IPS DF 6.9 (cell line): ENCODE measurements at regions not wholly inside any gene's neighbourhood (a gene's known extent, or its start where the extent isn't known, plus 50 kb on each side); places are given as distances from the start of the nearest gene placed in this dataset.

ENCODE experiments used
- DNase-seq: peaks from one replicate; pipeline ENCODE4 v3.0.0-alpha.2; 2013; ENCODE audit warnings: low read depth, low spot score
- H3K27ac ChIP-seq: one replicate; pipeline ENCODE4 v1.5.1; 2013; ENCODE audit warnings: low read length, control low read depth
- H3K27me3 ChIP-seq: 2 replicates; pipeline ENCODE4 v1.6.1; 2013; ENCODE audit warnings: mild to moderate bottlenecking, low read length; ENCODE audit not compliant: control insufficient read depth, insufficient read depth
- H3K36me3 ChIP-seq: 2 replicates; pipeline ENCODE4 v1.6.1; 2013; ENCODE audit warnings: low read length; ENCODE audit not compliant: control insufficient read depth, insufficient read depth
- H3K4me1 ChIP-seq: 2 replicates; pipeline ENCODE4 v1.6.1; 2013; ENCODE audit warnings: low read length; ENCODE audit not compliant: control insufficient read depth, insufficient read depth
- H3K4me3 ChIP-seq: 2 replicates; pipeline ENCODE4 v1.5.1; 2013; ENCODE audit warnings: mild to moderate bottlenecking, low read length
- H3K9me3 ChIP-seq: 2 replicates; pipeline ENCODE4 v1.6.1; 2013; ENCODE audit warnings: low read length, inconsistent platforms; ENCODE audit not compliant: control insufficient read depth, insufficient read depth
- WGBS: extraction: QIAGEN DNeasy Blood & Tissue Kit; methylation state at CpG from one replicate; pipeline ENCODE4 v1.1.7; 2013; ENCODE audit warnings: mixed read lengths, missing lambda C conversion rate; ENCODE audit not compliant: insufficient read length, insufficient coverage; 5-methylcytosine and 5-hydroxymethylcytosine counted together

- no peaks in the 10 kb centered on the region for H3K27me3 ChIP-seq
- no peak overlapping the region for H3K27ac ChIP-seq
- H3K9me3 ChIP-seq = no peaks in the 10 kb centered on the region
- no CpG with 5 or more reads among the region's 2 CpGs for WGBS
- DNase-seq = no peak
- no peak overlapping the region for H3K4me3 ChIP-seq
- H3K4me1 ChIP-seq = no peaks in the 10 kb centered on the region
- H3K36me3 ChIP-seq = no peaks in the 10 kb centered on the region
Measured at GRCh38 chr2:164189851-164190250, 431.4 kb downstream of the GRB14 start.

DNA sequence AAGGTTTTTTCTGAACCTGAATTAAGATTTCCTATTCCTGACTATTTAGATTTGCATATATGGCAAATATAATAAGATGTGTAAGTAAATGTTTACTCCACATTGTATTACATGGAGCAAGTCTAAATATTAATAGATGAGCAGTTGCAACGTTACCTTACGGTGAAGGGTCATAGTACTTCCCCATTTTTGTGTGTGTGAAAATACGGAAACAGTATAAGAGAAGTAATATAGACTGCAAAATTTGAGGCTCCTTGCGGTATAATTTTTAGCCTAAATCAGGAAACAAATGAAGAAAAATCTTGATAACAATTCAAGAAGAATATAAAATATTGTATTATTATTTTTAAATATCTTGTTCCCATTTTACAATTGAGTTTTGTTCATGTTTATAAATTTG is 434.2 kb downstream of the GRB14 start:
- no CpG with 5 or more reads among the region's 4 CpGs for whole genome bisulfite sequencing
- no peak for DNase-seq

DNA sequence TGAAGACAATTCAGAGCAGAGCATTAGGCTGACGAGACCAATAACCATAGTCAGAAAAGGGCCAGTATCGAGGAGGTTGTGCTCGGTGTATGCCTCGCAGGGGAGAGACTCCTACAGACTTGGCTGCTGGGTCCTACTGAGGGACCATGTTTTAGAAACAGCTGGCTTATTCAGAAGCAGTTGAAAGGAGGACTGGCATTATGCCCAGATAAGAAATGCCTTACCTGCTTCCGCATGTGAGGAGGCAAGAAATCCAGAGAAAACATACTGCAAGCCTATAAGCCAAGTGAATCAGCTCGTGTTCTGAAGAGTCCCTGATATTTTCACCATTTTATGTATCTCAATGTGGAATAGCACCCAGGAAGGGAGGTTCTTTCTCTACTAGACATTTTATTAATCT is 434.7 kb downstream of the GRB14 start:
- no peak for DNase-seq
- Histone ChIP-seq H3K4me3 (no peak overlapping the region), H3K27ac (no peak overlapping the region), H3K9me3 (no peaks in the 10 kb centered on the region), H3K27me3 (no peaks in the 10 kb centered on the region), H3K4me1 (no peaks in the 10 kb centered on the region), H3K36me3 (no peaks in the 10 kb centered on the region)
- WGBS = no CpG with 5 or more reads among the region's 6 CpGs

More for the DNA sequence above, 434.2 kb downstream of the GRB14 start:
- Histone ChIP-seq H3K4me1 (no peaks in the 10 kb centered on the region), H3K27ac (no peak overlapping the region), H3K27me3 (no peaks in the 10 kb centered on the region), H3K4me3 (no peak overlapping the region), H3K36me3 (no peaks in the 10 kb centered on the region), H3K9me3 (no peaks in the 10 kb centered on the region)

GRCh38 chr2:164182116-164182627 is 439.1 kb downstream of the GRB14 start:
- Histone ChIP-seq H3K36me3 (no peaks in the 10 kb centered on the region), H3K27me3 (no peaks in the 10 kb centered on the region), H3K4me3 (no peak overlapping the region), H3K4me1 (no peaks in the 10 kb centered on the region), H3K9me3 (no peaks in the 10 kb centered on the region), H3K27ac (no peak overlapping the region)
- no CpG with 5 or more reads among the region's 5 CpGs for WGBS
- DNase-seq = no peak

- no peak overlapping the region for H3K27ac ChIP-seq
- no peaks in the 10 kb centered on the region for H3K36me3 ChIP-seq
- H3K9me3 ChIP-seq = no peaks in the 10 kb centered on the region
- no peaks in the 10 kb centered on the region for H3K4me1 ChIP-seq
- no peak overlapping the region for H3K4me3 ChIP-seq
- WGBS = no CpG with 5 or more reads among the region's 3 CpGs
- H3K27me3 ChIP-seq = no peaks in the 10 kb centered on the region
- no peak for DNase-seq
Measured at GRCh38 chr2:164178835-164179465, 442.3 kb downstream of the GRB14 start.

DNA sequence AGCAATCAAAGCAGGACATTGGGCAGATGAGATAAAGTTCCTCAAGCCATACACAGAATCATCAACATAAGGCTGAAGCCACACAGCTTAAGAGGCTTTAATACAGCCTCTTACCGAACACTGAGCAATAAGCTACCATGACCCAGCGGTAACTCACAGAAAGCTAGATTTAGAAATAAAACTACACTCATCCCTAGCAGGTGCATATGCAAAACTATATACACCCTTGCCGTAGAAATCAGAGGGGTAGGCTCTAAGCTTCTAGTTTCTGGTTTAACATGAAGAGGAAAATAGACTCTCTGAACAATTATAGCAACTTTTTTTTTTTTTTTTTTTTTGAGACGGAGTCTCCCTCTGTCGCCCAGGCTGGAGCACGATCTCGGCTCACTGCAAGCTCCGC is 428.8 kb upstream of the FIGN start:
- H3K4me1 ChIP-seq = no peaks in the 10 kb centered on the region

DNA sequence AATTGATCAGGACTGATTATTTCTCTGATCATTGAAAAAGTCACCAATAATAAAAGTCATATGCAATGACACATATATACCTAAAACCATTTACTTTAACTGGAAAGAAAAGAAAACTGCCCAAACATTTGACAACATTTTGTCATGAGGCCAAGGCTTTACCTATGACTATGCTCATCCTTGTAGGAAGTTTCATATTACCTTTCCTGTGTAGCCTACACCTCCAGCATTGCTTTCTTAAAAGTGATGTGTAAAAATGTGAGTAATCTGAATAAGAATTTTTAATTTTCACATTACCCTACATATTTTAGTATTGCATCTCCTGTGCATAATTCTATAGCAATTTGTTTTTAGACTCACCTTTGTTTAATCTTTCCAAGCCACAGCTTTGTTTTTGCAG is 419.8 kb upstream of the FIGN start:
- no peak for DNase-seq
- Histone ChIP-seq H3K27me3 (no peaks in the 10 kb centered on the region), H3K36me3 (no peaks in the 10 kb centered on the region), H3K4me3 (no peak overlapping the region), H3K4me1 (no peaks in the 10 kb centered on the region), H3K9me3 (no peaks in the 10 kb centered on the region), H3K27ac (no peak overlapping the region)

More for the DNA sequence above, 428.8 kb upstream of the FIGN start:
- no peaks in the 10 kb centered on the region for H3K36me3 ChIP-seq
- WGBS = no CpG with 5 or more reads among the region's 8 CpGs
- no peak overlapping the region for H3K4me3 ChIP-seq
- H3K27ac ChIP-seq = no peak overlapping the region
- H3K27me3 ChIP-seq = no peaks in the 10 kb centered on the region
- no peaks in the 10 kb centered on the region for H3K9me3 ChIP-seq
- no peak for DNase-seq

DNA sequence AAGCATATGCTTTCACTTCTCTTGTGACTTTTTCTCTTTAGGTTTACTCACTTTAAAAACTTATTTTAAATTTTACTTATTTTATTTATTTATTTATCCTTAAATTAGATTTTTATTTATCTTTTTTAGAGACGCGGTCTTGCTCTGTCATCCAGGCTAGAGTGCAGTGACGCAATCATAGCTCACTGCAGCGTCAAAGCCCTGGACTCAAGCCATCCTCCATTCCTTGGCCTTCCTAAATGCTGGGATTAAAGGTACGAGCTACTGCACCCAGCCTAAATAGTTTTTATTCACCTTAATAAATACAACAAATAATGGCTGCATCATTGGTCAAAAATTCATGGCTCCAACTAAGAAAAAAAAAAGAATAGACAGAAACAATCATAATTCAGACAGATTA is 415.7 kb upstream of the FIGN start:
- H3K36me3 ChIP-seq = no peaks in the 10 kb centered on the region
- H3K9me3 ChIP-seq = no peaks in the 10 kb centered on the region
- H3K4me3 ChIP-seq = no peak overlapping the region
- DNase-seq = no peak
- no peaks in the 10 kb centered on the region for H3K27me3 ChIP-seq
- no CpG with 5 or more reads among the region's 5 CpGs for WGBS
- H3K27ac ChIP-seq = no peak overlapping the region
- H3K4me1 ChIP-seq = no peaks in the 10 kb centered on the region

DNA sequence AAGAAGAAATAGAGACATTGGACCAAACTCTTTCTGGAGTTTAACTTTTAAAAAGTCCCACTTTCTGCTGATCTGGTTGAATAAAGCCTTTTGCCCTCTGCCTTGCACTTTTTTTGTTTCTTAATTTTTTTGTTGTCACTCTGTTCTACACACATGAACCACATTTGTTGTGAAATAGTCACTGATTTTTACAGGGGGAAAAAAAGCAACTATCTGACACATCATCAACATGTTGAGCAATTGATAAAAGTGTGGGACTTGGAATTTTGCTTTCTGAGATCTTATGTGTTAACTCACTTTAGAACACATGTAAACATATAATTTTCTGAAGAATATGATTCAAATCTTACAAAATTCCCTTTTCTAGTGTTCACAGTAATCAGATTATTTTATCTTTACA is 414.8 kb upstream of the FIGN start:
- Histone ChIP-seq H3K27ac (no peak overlapping the region), H3K27me3 (no peaks in the 10 kb centered on the region), H3K9me3 (no peaks in the 10 kb centered on the region), H3K36me3 (no peaks in the 10 kb centered on the region), H3K4me1 (no peaks in the 10 kb centered on the region), H3K4me3 (no peak overlapping the region)
- no peak for DNase-seq

DNA sequence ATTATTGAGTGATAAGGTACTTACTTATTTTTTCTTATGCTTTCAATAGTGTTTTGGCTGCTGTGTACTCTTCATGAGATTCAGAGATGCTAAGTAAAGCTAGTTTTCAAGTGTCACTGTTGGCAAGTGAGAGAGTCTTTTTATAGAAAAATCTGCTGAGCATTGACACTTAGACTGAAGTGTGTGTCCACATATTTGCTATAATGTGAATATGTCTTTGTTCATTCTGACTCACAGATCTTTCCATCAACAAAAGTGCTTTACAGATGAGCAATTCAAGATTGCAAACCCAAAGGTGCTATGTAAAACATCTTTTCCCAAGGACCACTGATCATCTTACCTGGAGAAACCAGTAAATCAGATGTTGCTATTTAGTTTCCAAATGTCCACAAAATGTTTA is 410.6 kb upstream of the FIGN start:
- Histone ChIP-seq H3K4me1 (no peaks in the 10 kb centered on the region), H3K4me3 (no peak overlapping the region), H3K27ac (no peak overlapping the region), H3K36me3 (no peaks in the 10 kb centered on the region), H3K27me3 (no peaks in the 10 kb centered on the region), H3K9me3 (no peaks in the 10 kb centered on the region)
- no peak for DNase-seq

DNA sequence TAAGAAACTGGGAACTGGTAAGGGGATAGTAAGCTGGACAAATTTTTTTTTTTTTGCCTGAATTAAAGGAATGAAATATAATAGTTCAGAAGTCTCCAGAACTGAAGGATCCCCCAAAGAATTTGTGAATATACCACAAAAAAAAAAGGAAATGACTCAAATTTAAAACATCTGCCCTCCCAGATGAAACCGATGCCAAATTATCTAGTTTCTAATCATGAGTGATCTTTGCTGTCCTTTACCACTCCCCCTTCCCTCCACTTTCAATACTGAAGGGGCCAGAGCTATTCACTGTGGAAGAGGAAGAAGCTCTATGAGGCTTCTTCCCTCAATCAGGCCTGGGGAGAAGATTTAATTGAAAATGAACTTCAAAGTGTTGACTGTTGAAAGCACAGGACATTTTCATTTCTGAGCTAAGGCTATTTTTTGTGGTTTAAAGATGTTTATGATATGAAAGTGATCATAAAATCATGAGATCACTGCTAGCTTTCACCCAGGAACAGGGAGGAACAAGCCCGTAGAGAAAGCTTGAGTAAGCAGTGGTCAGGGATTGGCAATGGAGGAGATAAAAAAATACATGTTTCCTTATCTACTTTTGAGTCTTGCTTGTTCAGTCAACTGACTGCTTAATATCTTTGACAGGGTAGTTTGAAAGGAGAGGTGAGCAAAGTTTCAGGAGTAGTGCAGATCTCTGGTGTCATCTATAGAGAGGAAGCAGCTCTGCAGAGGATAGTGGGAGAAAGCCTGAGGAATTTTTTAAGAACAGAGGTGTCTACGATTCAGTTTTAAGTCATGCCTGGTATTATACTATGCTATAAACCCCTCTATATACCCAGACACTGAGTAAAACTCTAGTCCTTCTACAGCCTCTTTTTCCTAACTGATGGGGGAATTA is 409.5 kb upstream of the FIGN start:
- H3K27me3 ChIP-seq = no peaks in the 10 kb centered on the region
- no peaks in the 10 kb centered on the region for H3K4me1 ChIP-seq
- DNase-seq = no peak
- no peaks in the 10 kb centered on the region for H3K9me3 ChIP-seq
- no CpG with 5 or more reads among the region's 3 CpGs for WGBS
- no peak overlapping the region for H3K27ac ChIP-seq
- no peaks in the 10 kb centered on the region for H3K36me3 ChIP-seq
- H3K4me3 ChIP-seq = no peak overlapping the region
